COLO829 (cell line): ENCODE measurements at regions not wholly inside any gene's neighbourhood (a gene's known extent, or its start where the extent isn't known, plus 50 kb on each side); places are given as distances from the start of the nearest gene placed in this dataset.

Experiments used
- DNase-seq: peaks from one replicate; pipeline ENCODE4 v3.0.0; 2012; ENCODE audit warnings: low spot score

- DNase-seq: no peak
Measured at GRCh38 chr13:32861304-32861703, 154.9 kb upstream of the KL start.

GRCh38 chr13:32863596-32863995, 152.6 kb upstream of the KL start:
- no peak for DNase-seq

GRCh38 chr13:32866921-32867320, 149.3 kb upstream of the KL start:
- no peak for DNase-seq

- no peak for DNase-seq
Measured at GRCh38 chr13:32877491-32877890, 138.7 kb upstream of the KL start.

GRCh38 chr13:32878163-32878562, 138.1 kb upstream of the KL start:
- no peak for DNase-seq

GRCh38 chr13:32880636-32881035, 135.6 kb upstream of the KL start:
- DNase-seq: no peak

- peak; percentile 7 for DNase-seq
Measured at GRCh38 chr13:32881074-32881776, 135.0 kb upstream of the KL start.

GRCh38 chr13:32881777-32882145, 134.5 kb upstream of the KL start:
- DNase-seq: no peak

- DNase-seq: no peak
Measured at GRCh38 chr13:32882691-32883090, 133.5 kb upstream of the KL start.

- DNase-seq: peak; percentile 17
Measured at GRCh38 chr13:32883474-32883873, 132.7 kb upstream of the KL start.

- DNase-seq: no peak
Measured at GRCh38 chr13:32887617-32888016, 128.6 kb upstream of the KL start.

GRCh38 chr13:32889986-32890565, 126.1 kb upstream of the KL start:
- no peak for DNase-seq

- DNase-seq: no peak
Measured at GRCh38 chr13:32893176-32893575, 123.0 kb upstream of the KL start.

- no peak for DNase-seq
Measured at GRCh38 chr13:32894589-32895001, 121.6 kb upstream of the KL start.

- DNase-seq: no peak
Measured at GRCh38 chr13:32895296-32895695, 120.9 kb upstream of the KL start.

GRCh38 chr13:32897296-32897695, 118.9 kb upstream of the KL start:
- DNase-seq: no peak

GRCh38 chr13:32902029-32902780, 114.0 kb upstream of the KL start:
- DNase-seq: no peak

- DNase-seq: no peak
Measured at GRCh38 chr13:32902874-32903273, 113.3 kb upstream of the KL start.

GRCh38 chr13:32903720-32904119, 112.5 kb upstream of the KL start:
- no peak for DNase-seq

- no peak for DNase-seq
Measured at GRCh38 chr13:32904266-32904665, 112.0 kb upstream of the KL start.

- peak; percentile 8 for DNase-seq
Measured at GRCh38 chr13:32905063-32905863, 111.0 kb upstream of the KL start.

GRCh38 chr13:32905864-32906180, 110.4 kb upstream of the KL start:
- DNase-seq: no peak

GRCh38 chr13:32907211-32907610, 109.0 kb upstream of the KL start:
- DNase-seq: no peak
